Stimulated activated CD4-positive, alpha-beta T cell treated with anti-CD3 and anti-CD28 coated beads, Interleukin-4, amount 100 ng/mL, for 24 hours (primary cell): ENCODE measurements at regions not wholly inside any gene's neighbourhood (a gene's known extent, or its start where the extent isn't known, plus 50 kb on each side); places are given as distances from the start of the nearest gene placed in this dataset.

Experiments
- DNase-seq: peaks from one replicate; pipeline ENCODE4 v3.0.0-alpha.2; 2020

GRCh38 chr5:7036192-7036835 is 323.1 kb downstream of the TENT4A start:
- no peak for DNase-seq

GRCh38 chr5:7039074-7039473 is 325.8 kb downstream of the TENT4A start:
- DNase-seq: no peak

GRCh38 chr5:7040111-7040510 is 326.9 kb downstream of the TENT4A start:
- no peak for DNase-seq

GRCh38 chr5:7043797-7044196 is 330.6 kb downstream of the TENT4A start:
- no peak for DNase-seq

- DNase-seq: no peak
These were observed 334.5 kb downstream of the TENT4A start for GRCh38 chr5:7047511-7048261.

- DNase-seq: no peak
These were observed 337.8 kb downstream of the TENT4A start for GRCh38 chr5:7050986-7051385.

GRCh38 chr5:7053125-7053524 is 339.9 kb downstream of the TENT4A start:
- no peak for DNase-seq

- no peak for DNase-seq
These were observed 340.4 kb downstream of the TENT4A start for GRCh38 chr5:7053528-7054209.

GRCh38 chr5:7066471-7067235 is 329.3 kb upstream of the ADCY2 start:
- no peak for DNase-seq

- DNase-seq: no peak
These were observed 327.8 kb upstream of the ADCY2 start for GRCh38 chr5:7068156-7068555.

GRCh38 chr5:7068899-7069298 is 327.0 kb upstream of the ADCY2 start:
- no peak for DNase-seq

- DNase-seq: no peak
These were observed 323.8 kb upstream of the ADCY2 start for GRCh38 chr5:7072188-7072587.

GRCh38 chr5:7073666-7074065 is 322.3 kb upstream of the ADCY2 start:
- no peak for DNase-seq

GRCh38 chr5:7074176-7074575 is 321.8 kb upstream of the ADCY2 start:
- DNase-seq: no peak

GRCh38 chr5:7075470-7075869 is 320.5 kb upstream of the ADCY2 start:
- no peak for DNase-seq

- no peak for DNase-seq
These were observed 317.8 kb upstream of the ADCY2 start for GRCh38 chr5:7078101-7078500.

GRCh38 chr5:7078901-7079300 is 317.0 kb upstream of the ADCY2 start:
- DNase-seq: no peak

- no peak for DNase-seq
These were observed 315.4 kb upstream of the ADCY2 start for GRCh38 chr5:7080501-7080900.

GRCh38 chr5:7087719-7088297 is 308.1 kb upstream of the ADCY2 start:
- no peak for DNase-seq

- no peak for DNase-seq
These were observed 307.1 kb upstream of the ADCY2 start for GRCh38 chr5:7088849-7089248.

GRCh38 chr5:7094626-7095025 is 301.3 kb upstream of the ADCY2 start:
- DNase-seq: no peak

- no peak for DNase-seq
These were observed 299.6 kb upstream of the ADCY2 start for GRCh38 chr5:7096294-7096693.

- DNase-seq: no peak
These were observed 290.6 kb upstream of the ADCY2 start for GRCh38 chr5:7105358-7105757.
